ENCODE measurements at regions not wholly inside any gene's neighbourhood (a gene's known extent, or its start where the extent isn't known, plus 50 kb on each side); places are given as distances from the start of the nearest gene placed in this dataset.

DNA sequence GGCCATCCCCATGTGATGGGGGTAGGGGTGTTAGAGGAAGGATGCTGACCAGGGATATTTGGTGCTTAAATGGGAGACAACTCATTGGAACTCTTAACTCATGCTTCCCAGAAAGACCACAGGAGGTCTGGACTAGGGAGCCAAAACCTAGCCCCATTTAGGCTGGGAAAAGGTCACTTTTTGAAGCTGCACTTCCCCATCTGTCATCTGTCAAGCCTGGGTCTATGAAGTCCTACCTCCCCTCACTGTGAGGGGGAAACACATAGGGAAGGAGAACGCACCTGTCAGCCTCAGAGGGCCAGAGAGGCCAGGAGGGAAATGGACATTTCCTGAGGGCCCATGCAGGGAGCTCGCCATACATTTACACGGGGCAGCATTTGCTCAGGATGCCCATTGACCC, 321.0 kb downstream of the BCL11B start:
- Histone ChIP-seq H3K36me3 (ENCODE audit: control insufficient read depth in 2 of 2, extremely low read depth in 1 of 2, insufficient read depth in 2 of 2, low read length in 2 of 2) (no peaks in the 10 kb centered on the region), H3K27ac (ENCODE audit: insufficient read depth, low read depth, low read length) (no peak overlapping the region), H3K79me2 (ENCODE audit: control insufficient read depth, insufficient read depth, low read length) (no peaks in the 10 kb centered on the region), H3K9ac (replicated peaks; ENCODE audit: extremely low read depth, insufficient read depth, low read length) (no peak overlapping the region), H3K27me3 (ENCODE audit: control insufficient read depth in 2 of 2, insufficient read depth in 2 of 2, low read length in 2 of 2) (no peaks in the 10 kb centered on the region), H2AFZ (ENCODE audit: low read depth, low read length) (no peak overlapping the region), H3K4me3 (replicated peaks in 1 of 3; ENCODE audit: insufficient read depth in 1 of 3, low read depth in 1 of 3, low read length in 3 of 3) (no peak overlapping the region), H3K4me1 (ENCODE audit: control insufficient read depth, extremely low read depth, insufficient read depth, low read length) (no peaks in the 10 kb centered on the region), H4K20me1 (replicated peaks; ENCODE audit: control insufficient read depth, extremely low read depth, insufficient read depth, low read length) (no peaks in the 10 kb centered on the region), H3K4me2 (ENCODE audit: insufficient read depth, low read length) (no peak overlapping the region), H3K9me1 (replicated peaks; ENCODE audit: control insufficient read depth, extremely low read depth, insufficient read depth, low read length) (no peaks in the 10 kb centered on the region), H3K9me3 (replicated peaks; ENCODE audit: control insufficient read depth, insufficient read depth, low read length) (peaks cover 4% of the 10 kb centered on the region)
- no TSS peak for BruUV-seq (replicated peaks)
- TF ChIP-seq POLR2A (IDR thresholded peaks at IDR 0.05; ENCODE audit: low read depth, low read length) (no peak), EZH2 (IDR thresholded peaks at IDR 0.05; ENCODE audit: borderline replicate concordance, low read depth, low read length, severe bottlenecking) (no peak), MAX (IDR thresholded peaks at IDR 0.05; ENCODE audit: insufficient read depth, insufficient read length) (no peak), MYC (IDR thresholded peaks at IDR 0.05; ENCODE audit: low read depth, low read length) (no peak), POLR2AphosphoS5 (IDR thresholded peaks at IDR 0.05; ENCODE audit: insufficient read depth, low read depth, low read length) (no peak), GATA2 (IDR thresholded peaks at IDR 0.05; ENCODE audit: insufficient read depth, insufficient read length, low read depth, low read length) (no peak), JUN (IDR thresholded peaks at IDR 0.05; ENCODE audit: borderline replicate concordance, insufficient read depth, insufficient read length, low read depth) (no peak), CTCF (IDR thresholded peaks at IDR 0.05; ENCODE audit: extremely low read depth in 1 of 2, insufficient read depth in 1 of 2, low read depth in 1 of 2, low read length in 2 of 2) (no peak), FOS (IDR thresholded peaks at IDR 0.05; ENCODE audit: borderline replicate concordance, insufficient read depth, low read length) (no peak)
- no peak for DNase-seq (ENCODE audit: low read depth, low spot score)
- intact Hi-C loops (cut with micrococcal nuclease), result no loop called here
- ChIA-PET CTCF (no interaction called here), POLR2A (no interaction called here)
- FAIRE-seq, result no peak
- dilution Hi-C loops (cut with MboI; ENCODE audit: extremely low pct_ligation_motif_present, low sequenced_read_pairs), result no loop called here
